GM12891 (cell line): ENCODE measurements at regions not wholly inside any gene's neighbourhood (a gene's known extent, or its start where the extent isn't known, plus 50 kb on each side); places are given as distances from the start of the nearest gene placed in this dataset.

ENCODE experiments used
- PAX5 ChIP-seq: IDR thresholded peaks from 2 replicates; pipeline ENCODE4 v1.6.1; 2011; ENCODE audit warnings: low read length, moderate library complexity, mild to moderate bottlenecking; ENCODE audit not compliant: insufficient read depth, severe bottlenecking
- POLR2A ChIP-seq: IDR thresholded peaks from 2 replicates; pipeline ENCODE4 v1.6.1; 2011; ENCODE audit warnings: low read depth, low read length, control low read depth
- POLR2AphosphoS5 ChIP-seq: IDR thresholded peaks from 2 replicates; pipeline ENCODE4 v1.6.1; 2011; ENCODE audit warnings: low read depth, low read length, control low read depth
- POU2F2 ChIP-seq: IDR thresholded peaks from 2 replicates; pipeline ENCODE4 v1.6.1; 2011; ENCODE audit warnings: low read depth, mild to moderate bottlenecking, control low read depth, low read length, moderate library complexity
- SPI1 ChIP-seq: IDR thresholded peaks from 2 replicates; pipeline ENCODE4 v1.6.1; 2011; ENCODE audit warnings: low read depth, low read length, control low read depth

- TF ChIP-seq POLR2AphosphoS5 (no peak), POLR2A (no peak), SPI1 (no peak), PAX5 (no peak), POU2F2 (no peak)
Measured at GRCh38 chr11:72513411-72513810, 79.1 kb upstream of the CLPB start.
